Lower lobe of right lung (tissue), 2 donors: ENCODE measurements at regions not wholly inside any gene's neighbourhood (a gene's known extent, or its start where the extent isn't known, plus 50 kb on each side); places are given as distances from the start of the nearest gene placed in this dataset.
"Not testable (repeated sequence)": the region's sequence is repeated elsewhere in the genome, so short reads cannot be mapped to it uniquely, and the experiment has no call there.

Experiments used
- ATAC-seq, 2 donors: fragments of 200-7000 bp; cut with Tn5 transposase; one replicate each; pipeline ENCODE4 v1.9.1; 2020 to 2022; ENCODE audit warnings: mild to moderate bottlenecking in 2 of 2, moderate library complexity in 2 of 2
- DNase-seq: peaks from one replicate; pipeline ENCODE4 v3.0.0-alpha.2; 2020
- H3K27ac ChIP-seq: fragments of 200-600 bp; one replicate; pipeline ENCODE4 v1.8.0; 2022
- H3K27me3 ChIP-seq: fragments of 200-600 bp; one replicate; pipeline ENCODE4 v1.8.0; 2022; ENCODE audit warnings: low read depth
- H3K36me3 ChIP-seq: fragments of 200-600 bp; one replicate; pipeline ENCODE4 v1.8.0; 2022; ENCODE audit warnings: mild to moderate bottlenecking
- H3K4me1 ChIP-seq: fragments of 200-600 bp; one replicate; pipeline ENCODE4 v1.8.0; 2022
- H3K4me3 ChIP-seq: fragments of 200-600 bp; one replicate; pipeline ENCODE4 v1.8.0; 2022; ENCODE audit warnings: mild to moderate bottlenecking
- H3K9me3 ChIP-seq: fragments of 200-600 bp; one replicate; pipeline ENCODE4 v1.8.0; 2022
- CTCF ChIP-seq: fragments of 200-600 bp; IDR thresholded peaks from one replicate; pipeline ENCODE4 v1.8.0; 2022; ENCODE audit warnings: antibody characterized with exemption, mild to moderate bottlenecking
- intact Hi-C: fragments of 100-400 bp; cut with DNase I; formaldehyde crosslinking; loops from one replicate; pipeline ENCODE4 v1.11.0; 2022
- donor health status: DM: no; HTN: yes; CAD: no; lungs with severe emphysema.

GRCh38 chr2:95707837-95708236, 116.0 kb downstream of the TRIM43 start:
- Histone ChIP-seq H3K4me1 (no peaks in the 10 kb centered on the region), H3K27ac (no peak overlapping the region), H3K36me3 (no peaks in the 10 kb centered on the region), H3K4me3 (no peak overlapping the region), H3K9me3 (no peaks in the 10 kb centered on the region), H3K27me3 (no peaks in the 10 kb centered on the region)
- intact Hi-C loops: no loop called here
- DNase-seq (no peak), ATAC-seq (no peak)
- no peak for TF ChIP-seq CTCF

GRCh38 chr2:95709831-95710230, 118.0 kb downstream of the TRIM43 start:
- H3K4me3 ChIP-seq: no peak overlapping the region
- peaks cover 12% of the 10 kb centered on the region for H3K4me1 ChIP-seq
- no peak for ATAC-seq
- no peak overlapping the region for H3K27ac ChIP-seq
- no peaks in the 10 kb centered on the region for H3K9me3 ChIP-seq
- intact Hi-C loops: no loop called here
- TF ChIP-seq CTCF: no peak
- H3K27me3 ChIP-seq: no peaks in the 10 kb centered on the region
- H3K36me3 ChIP-seq: no peaks in the 10 kb centered on the region
- no peak for DNase-seq

- H3K4me3 ChIP-seq, intact Hi-C loops, H3K36me3 ChIP-seq, DNase-seq, H3K27me3 ChIP-seq, H3K9me3 ChIP-seq: not testable (repeated sequence)
- ATAC-seq: peak; percentile 49 to 58
- Histone ChIP-seq H3K27ac (peak overlapping the region; percentile 42), H3K4me1 (peaks cover 12% of the 10 kb centered on the region)
Measured at GRCh38 chr2:95713470-95714177, 121.8 kb downstream of the TRIM43 start.

GRCh38 chr2:95714398-95714797, 122.6 kb downstream of the TRIM43 start:
- peak overlapping the region; percentile 42 for H3K27ac ChIP-seq
- intact Hi-C loops, H3K4me3 ChIP-seq, H3K27me3 ChIP-seq, DNase-seq, H3K36me3 ChIP-seq, H3K9me3 ChIP-seq: not testable (repeated sequence)
- peaks cover 12% of the 10 kb centered on the region for H3K4me1 ChIP-seq
- peak; percentile 85 to 91 for ATAC-seq

- DNase-seq: peak; percentile 74
- Histone ChIP-seq H3K27me3 (no peaks in the 10 kb centered on the region), H3K9me3 (no peaks in the 10 kb centered on the region), H3K4me3 (no peak overlapping the region), H3K36me3 (no peaks in the 10 kb centered on the region), H3K4me1 (peaks cover 12% of the 10 kb centered on the region), H3K27ac (no peak overlapping the region)
- TF ChIP-seq CTCF: no peak
- intact Hi-C loops: no loop called here
- ATAC-seq: peak; percentile 83 to 88
Measured at GRCh38 chr2:95719473-95720060, 127.8 kb downstream of the TRIM43 start.

- H3K27me3 ChIP-seq: no peaks in the 10 kb centered on the region
- intact Hi-C loops: no loop called here
- peaks cover 9% of the 10 kb centered on the region for H3K4me1 ChIP-seq
- H3K9me3 ChIP-seq: no peaks in the 10 kb centered on the region
- no peaks in the 10 kb centered on the region for H3K36me3 ChIP-seq
- no peak overlapping the region for H3K4me3 ChIP-seq
- DNase-seq: no peak
- no peak for ATAC-seq
- no peak overlapping the region for H3K27ac ChIP-seq
- no peak for TF ChIP-seq CTCF
Measured at GRCh38 chr2:95721726-95722125, 129.9 kb downstream of the TRIM43 start.
